Endometrium (tissue), 2 donors: ENCODE measurements at regions not wholly inside any gene's neighbourhood (a gene's known extent, or its start where the extent isn't known, plus 50 kb on each side); places are given as distances from the start of the nearest gene placed in this dataset.
"Not testable (repeated sequence)": the region's sequence is repeated elsewhere in the genome, so short reads cannot be mapped to it uniquely, and the experiment has no call there.

Experiments used
- FAIRE-seq: peaks from 2 replicates; lab custom pipeline; 2012; peaks lifted over from hg19 to GRCh38; lab: Jason Lieb, UNC
- donor health status: control.
- donor health status: control.

GRCh38 chr1:68785328-68785727, 288.4 kb upstream of the DEPDC1 start:
- no peak for FAIRE-seq

DNA sequence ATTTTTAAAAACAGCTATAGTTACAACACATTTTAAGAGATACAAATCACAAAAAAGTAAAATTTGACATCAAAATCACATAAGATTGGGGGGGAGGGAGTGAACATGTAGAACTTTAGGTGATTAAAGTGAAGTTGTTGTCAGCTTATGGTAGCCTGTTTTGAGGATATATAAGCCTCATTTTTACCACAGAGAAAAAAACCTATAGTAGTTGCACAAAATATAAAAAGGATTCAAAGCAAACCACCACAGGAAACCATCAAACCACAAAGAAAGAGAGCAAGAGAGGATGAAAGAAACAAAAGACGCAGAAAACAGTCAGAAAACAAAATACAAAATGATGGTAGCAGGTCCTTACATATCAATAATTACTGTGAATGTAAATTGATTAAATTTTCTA, 291.9 kb upstream of the DEPDC1 start:
- no peak for FAIRE-seq

GRCh38 chr1:68791800-68792199, 294.9 kb upstream of the DEPDC1 start:
- no peak for FAIRE-seq

DNA sequence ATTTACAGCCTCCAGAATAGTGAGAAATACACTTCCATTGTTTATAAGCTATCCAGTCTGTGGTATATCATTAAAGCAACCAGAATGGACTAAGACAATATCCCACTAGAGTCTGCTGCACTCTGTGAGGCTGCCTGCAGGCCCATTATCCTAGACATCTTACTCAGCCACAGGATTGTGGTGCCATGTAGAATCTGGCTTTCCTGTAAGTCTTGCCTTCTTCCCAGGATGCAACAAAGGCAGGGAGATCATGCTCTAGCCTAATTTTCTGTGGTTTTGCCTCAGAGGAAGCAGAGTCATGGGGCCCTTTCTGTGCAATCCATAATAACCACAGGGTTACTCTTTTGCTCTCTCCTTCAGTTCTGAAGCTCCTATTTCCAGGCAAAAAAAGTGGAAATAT, 299.1 kb upstream of the DEPDC1 start:
- no peak for FAIRE-seq

DNA sequence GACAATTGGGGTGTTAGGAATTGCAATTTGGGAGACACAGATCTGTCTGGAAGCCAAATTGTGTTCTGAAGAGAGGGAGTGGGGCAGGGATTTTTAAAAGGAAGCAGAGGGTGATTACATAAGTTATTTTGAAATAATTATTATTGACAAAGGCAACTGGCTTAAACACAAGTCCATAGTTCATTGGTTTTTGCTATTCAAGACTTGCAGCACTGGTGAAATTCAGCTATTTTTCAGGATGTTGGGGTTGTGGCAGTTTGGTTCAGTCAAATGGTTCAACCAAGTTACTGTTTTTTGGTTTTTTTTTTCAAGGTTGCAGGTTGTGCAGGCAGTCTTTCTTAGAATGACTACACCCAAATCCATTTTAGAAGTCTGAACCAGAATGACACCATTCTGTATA, 300.0 kb upstream of the DEPDC1 start:
- FAIRE-seq = no peak

DNA sequence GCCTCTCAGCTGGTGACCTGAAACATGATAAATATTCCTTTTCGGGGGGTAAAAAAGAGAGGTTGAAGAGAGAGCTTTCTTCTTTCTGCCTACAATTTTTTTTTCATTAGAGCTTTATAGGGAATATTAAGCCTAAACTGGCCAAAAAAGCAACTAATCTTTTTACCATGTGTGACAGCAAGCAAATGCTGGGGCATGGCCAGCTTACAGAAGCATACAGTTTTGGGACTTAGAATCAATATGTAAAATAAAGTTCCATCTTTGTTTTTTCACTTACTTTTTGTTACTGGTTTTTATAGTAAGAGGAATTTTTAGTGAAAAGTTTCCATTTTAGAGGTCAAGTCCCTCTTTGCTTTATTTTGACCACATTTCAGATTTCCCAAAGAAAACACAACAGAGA, 301.2 kb upstream of the DEPDC1 start:
- no peak for FAIRE-seq

GRCh38 chr1:68799096-68799495, 302.2 kb upstream of the DEPDC1 start:
- peak; percentile 88 for FAIRE-seq

DNA sequence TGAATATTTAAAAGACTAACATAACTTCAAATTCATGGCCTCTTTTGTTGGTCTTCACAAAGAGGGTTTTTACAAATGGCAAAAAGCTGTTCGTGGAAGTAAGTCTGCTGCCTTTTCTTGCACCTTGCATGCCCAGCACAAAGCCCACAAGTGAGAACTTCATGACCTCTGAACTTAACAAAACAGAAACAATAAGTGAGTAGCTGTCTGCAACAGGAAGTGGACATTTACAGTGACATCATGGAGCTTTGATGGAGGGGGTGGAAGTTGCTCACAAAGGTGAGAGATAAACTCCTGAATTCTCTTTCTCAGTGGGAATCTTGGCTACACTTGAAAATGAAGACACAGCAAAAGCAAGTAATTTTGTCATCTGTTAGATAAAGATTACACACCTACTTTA, 303.3 kb upstream of the DEPDC1 start:
- FAIRE-seq = no peak

DNA sequence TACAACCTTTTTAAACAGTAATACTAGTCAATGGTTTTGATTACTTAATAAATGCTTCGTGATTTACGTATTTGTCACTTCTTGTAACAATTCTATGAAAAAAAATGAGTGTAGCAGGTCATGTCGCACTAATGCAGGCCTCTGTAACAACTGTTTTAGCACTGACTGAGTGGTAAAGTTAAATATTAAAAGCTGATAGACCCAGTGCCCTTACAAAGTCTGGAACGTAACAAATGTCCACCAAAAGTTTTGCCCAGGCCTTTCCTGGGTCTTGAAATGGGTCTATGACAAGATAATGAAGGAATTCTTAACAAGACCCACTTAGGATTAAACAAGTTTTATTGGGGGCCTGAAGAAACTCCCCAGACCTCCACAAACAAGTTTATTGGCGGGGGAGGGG, 304.6 kb upstream of the DEPDC1 start:
- FAIRE-seq = no peak

GRCh38 chr1:68805097-68805641, 308.3 kb upstream of the DEPDC1 start:
- FAIRE-seq = no peak

GRCh38 chr1:68808351-68808750, 311.5 kb upstream of the DEPDC1 start:
- no peak for FAIRE-seq

GRCh38 chr1:68811806-68812205, 314.9 kb upstream of the DEPDC1 start:
- no peak for FAIRE-seq

DNA sequence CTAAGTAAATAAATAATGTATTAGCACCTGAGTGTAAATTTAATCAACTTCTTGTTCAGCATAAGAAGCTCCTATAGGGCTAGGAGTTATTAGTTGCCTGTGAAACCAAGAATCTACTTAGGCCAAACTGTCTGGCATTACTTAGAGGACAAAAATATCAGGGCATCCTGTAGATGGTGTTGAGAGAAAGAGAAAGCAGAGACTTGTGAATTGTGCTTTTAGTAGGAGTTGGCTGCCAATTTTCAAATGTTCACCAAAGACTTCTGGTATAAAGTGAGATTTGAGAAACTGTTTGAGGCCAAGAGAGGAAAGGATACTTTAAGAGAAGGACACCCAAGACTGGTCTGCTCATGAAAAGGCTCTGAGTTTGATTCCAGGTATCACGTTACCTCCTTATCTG, 315.5 kb upstream of the DEPDC1 start:
- no peak for FAIRE-seq

GRCh38 chr1:68814067-68814466, 317.2 kb upstream of the DEPDC1 start:
- FAIRE-seq = no peak

GRCh38 chr1:68815632-68816031, 318.8 kb upstream of the DEPDC1 start:
- FAIRE-seq = no peak

- FAIRE-seq = not testable (repeated sequence)
These were observed 320.8 kb upstream of the DEPDC1 start for GRCh38 chr1:68817505-68818210.

DNA sequence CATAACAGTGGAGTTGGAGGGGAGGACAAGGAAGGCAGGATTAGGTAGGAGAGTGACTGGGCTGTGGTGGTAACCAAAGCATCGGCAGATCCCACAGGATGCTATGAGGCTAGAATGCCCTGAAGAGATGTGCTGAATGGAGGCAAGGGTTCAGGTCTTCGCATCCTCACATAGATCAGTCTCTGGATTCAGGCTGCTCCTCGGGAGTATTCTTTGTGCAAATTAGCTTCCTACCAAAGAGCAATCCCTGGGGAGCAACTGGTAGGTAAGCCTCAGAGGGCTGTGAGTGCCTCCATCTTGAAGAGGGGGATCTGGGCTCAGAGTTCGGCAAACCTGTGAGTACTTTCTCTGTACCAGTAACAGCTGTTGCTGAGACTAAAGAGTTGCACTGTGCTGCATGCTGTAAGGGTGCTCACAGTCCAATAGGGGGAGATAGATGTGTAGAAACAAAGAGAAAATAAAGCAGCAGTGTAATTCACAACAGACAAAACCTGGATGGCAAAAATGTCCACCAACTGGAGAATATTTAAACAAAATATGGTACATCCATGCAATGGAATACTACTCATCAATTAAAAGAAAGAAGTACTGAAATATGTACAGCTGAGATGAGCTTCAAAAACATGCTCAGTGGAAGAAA, 322.4 kb upstream of the DEPDC1 start:
- FAIRE-seq = no peak

DNA sequence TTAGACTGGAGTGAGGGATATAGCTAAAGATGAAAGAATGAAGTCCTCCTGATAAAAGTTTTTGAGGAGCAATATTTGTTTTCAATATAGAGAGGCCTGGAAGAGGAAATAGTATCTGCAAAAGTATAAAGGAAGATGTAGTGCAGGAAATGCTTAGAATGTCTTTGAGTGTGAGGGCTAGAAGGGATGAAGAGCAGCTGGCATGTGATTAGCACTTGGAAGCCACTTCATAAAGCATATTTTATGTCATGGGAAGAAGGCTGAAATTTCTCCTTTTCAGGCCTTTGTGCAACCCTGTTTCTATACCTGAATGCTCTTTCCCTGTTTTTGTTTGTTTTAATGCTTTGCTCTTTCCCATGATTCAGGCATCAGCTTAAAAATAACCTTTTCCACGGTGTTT, 323.3 kb upstream of the DEPDC1 start:
- no peak for FAIRE-seq

- no peak for FAIRE-seq
These were observed 330.0 kb upstream of the DEPDC1 start for GRCh38 chr1:68826836-68827235.

- FAIRE-seq = no peak
These were observed 330.4 kb upstream of the DEPDC1 start for GRCh38 chr1:68827261-68827660.

DNA sequence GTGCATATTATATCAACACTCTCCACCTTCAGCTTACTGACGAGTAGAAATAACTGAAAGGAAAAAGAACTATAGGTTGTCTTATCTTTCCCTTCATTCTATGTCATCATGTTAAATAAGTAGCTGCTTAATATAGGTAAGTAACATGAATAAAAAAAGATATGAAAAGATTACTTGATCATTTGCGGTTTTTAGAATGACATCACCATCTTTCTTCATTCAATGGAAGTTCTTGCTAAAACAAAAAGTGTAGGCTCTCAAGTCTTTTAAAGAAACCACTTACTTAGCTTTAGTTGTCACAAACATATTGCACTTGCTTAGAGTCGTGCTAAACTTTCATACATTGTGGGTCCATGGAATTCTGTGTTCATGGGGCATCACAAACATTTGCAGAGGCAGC, 331.1 kb upstream of the DEPDC1 start:
- FAIRE-seq = no peak

DNA sequence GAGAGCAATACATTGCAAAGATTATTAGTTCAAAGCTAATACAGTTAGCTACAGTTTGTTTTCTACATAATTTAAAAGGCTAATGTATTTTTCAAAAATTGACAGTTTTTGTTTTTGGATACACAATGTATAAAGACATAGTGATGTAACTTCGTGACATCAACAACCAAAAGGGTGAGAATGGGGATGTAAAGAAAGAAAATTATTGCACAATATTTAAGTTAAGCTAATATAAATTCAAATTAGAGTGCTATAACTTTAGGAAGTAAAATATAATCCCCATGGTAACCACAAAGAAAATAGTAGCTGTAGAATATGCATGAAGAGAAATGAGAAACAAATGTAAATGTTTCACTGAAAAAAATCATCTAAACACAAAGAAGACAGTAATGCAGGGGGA, 334.4 kb upstream of the DEPDC1 start:
- no peak for FAIRE-seq

DNA sequence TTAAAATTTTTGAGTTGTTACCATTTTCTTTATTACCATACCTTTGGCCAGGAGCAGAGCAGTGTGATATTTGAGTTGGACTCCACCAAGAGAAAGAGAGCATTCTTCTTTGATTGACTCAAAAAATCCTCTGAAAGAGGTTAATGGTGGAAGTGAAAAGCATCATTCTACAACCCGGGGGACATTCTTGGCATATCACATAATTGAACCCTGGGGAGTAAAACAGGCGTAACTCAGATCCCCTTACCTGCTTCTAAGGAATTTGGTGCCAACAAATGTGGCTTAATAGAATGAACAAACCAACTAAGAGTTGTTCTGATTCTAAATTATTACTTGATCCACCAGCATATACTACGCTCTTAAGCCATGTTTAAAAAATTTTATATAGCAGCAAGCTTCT, 351.1 kb upstream of the DEPDC1 start:
- no peak for FAIRE-seq

GRCh38 chr1:68868606-68869005, 371.7 kb upstream of the DEPDC1 start:
- FAIRE-seq = no peak
